Endodermal cell (in vitro differentiated cells): ENCODE measurements at regions not wholly inside any gene's neighbourhood (a gene's known extent, or its start where the extent isn't known, plus 50 kb on each side); places are given as distances from the start of the nearest gene placed in this dataset.

Experiments
- DNase-seq: peaks from one replicate; pipeline ENCODE4 v3.0.0-alpha.2; 2017
- H3K27ac ChIP-seq: 2 replicates; pipeline ENCODE4 v1.5.1; 2013; ENCODE audit warnings: mild to moderate bottlenecking, low read depth, low read length, moderate library complexity
- H3K27me3 ChIP-seq: 2 replicates; pipeline ENCODE4 v1.6.1; 2013; ENCODE audit warnings: mild to moderate bottlenecking, low read length, moderate library complexity; ENCODE audit not compliant: insufficient read depth, control insufficient read depth, poor library complexity, severe bottlenecking
- H3K36me3 ChIP-seq: 2 replicates; pipeline ENCODE4 v1.7.0; 2013; ENCODE audit warnings: mild to moderate bottlenecking, low read length, moderate library complexity; ENCODE audit not compliant: control insufficient read depth, insufficient read depth
- H3K4me1 ChIP-seq: one replicate; pipeline ENCODE4 v1.7.0; 2013; ENCODE audit warnings: low read length; ENCODE audit not compliant: control insufficient read depth, insufficient read depth
- H3K4me3 ChIP-seq: 2 replicates; pipeline ENCODE4 v1.5.1; 2013; ENCODE audit warnings: mild to moderate bottlenecking, low read length, moderate library complexity
- H3K9ac ChIP-seq: 2 replicates; pipeline ENCODE4 v1.6.1; 2013; ENCODE audit warnings: mild to moderate bottlenecking, low read length, moderate library complexity; ENCODE audit not compliant: poor library complexity, severe bottlenecking; ENCODE audit errors: extremely low read depth
- H3K9me3 ChIP-seq: 2 replicates; pipeline ENCODE4 v1.6.1; 2013; ENCODE audit warnings: mild to moderate bottlenecking, low read length, moderate library complexity; ENCODE audit not compliant: control insufficient read depth
- H3K27ac Mint-ChIP-seq: 2 replicates; pipeline ENCODE4 v1.8.0; 2020; ENCODE audit warnings: mixed read lengths
- H3K27me3 Mint-ChIP-seq: 2 replicates; pipeline ENCODE4 v1.8.0; 2021; ENCODE audit warnings: mild to moderate bottlenecking, mixed read lengths; ENCODE audit not compliant: insufficient read depth
- H3K36me3 Mint-ChIP-seq: 2 replicates; pipeline ENCODE4 v1.8.0; 2020; ENCODE audit warnings: low read depth, mixed read lengths
- H3K4me1 Mint-ChIP-seq: 2 replicates; pipeline ENCODE4 v1.8.0; 2020; ENCODE audit warnings: mixed read lengths
- H3K4me3 Mint-ChIP-seq: 2 replicates; pipeline ENCODE4 v1.8.0; 2020; ENCODE audit warnings: mild to moderate bottlenecking, moderate library complexity, mixed read lengths
- H3K9me3 Mint-ChIP-seq: 2 replicates; pipeline ENCODE4 v1.8.0; 2020; ENCODE audit warnings: mild to moderate bottlenecking, mixed read lengths
- CTCF ChIP-seq: fragments of 200-600 bp; sonication (generic); conservative IDR thresholded peaks from 2 replicates; pipeline ENCODE4 v1.5.0; 2021; ENCODE audit warnings: antibody characterized with exemption, mild to moderate bottlenecking
- WGBS, 2 experiments: methylation state at CpG; one replicate each; pipeline versions ENCODE4 v1.1.5 to v1.1.7; 2013; ENCODE audit warnings: missing lambda C conversion rate in 2 of 2, mixed read lengths in 1 of 2; ENCODE audit not compliant: insufficient coverage in 1 of 2, insufficient read length in 1 of 2; 5-methylcytosine and 5-hydroxymethylcytosine counted together

DNA sequence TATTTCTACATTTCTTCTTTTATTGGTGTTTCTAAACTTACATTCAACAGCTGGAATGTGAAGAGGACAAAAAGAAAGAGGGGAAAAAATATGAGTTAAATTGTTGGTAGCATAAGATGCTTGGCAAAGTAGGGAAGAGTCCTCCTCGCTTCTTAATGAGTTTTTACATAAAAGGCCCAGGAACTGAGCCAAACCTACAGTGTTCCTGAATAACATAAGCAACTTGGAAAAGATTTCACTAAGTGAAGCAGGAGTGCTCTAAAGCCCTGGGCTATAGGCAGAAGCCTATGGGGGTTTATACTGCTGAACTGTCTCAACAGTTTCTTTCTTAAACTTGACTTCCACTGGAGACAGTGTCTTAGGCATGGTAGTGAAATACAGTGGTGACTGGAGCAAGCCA is 115.0 kb upstream of the USP25 start:
- peaks cover 5% of the 10 kb centered on the region for H3K4me1 Mint-ChIP-seq
- Histone ChIP-seq H3K27ac (no peak overlapping the region), H3K4me1 (peaks cover 4% of the 10 kb centered on the region), H3K27me3 (no peaks in the 10 kb centered on the region), H3K4me3 (no peak overlapping the region), H3K9ac (no peak overlapping the region), H3K9me3 (peaks cover 24% of the 10 kb centered on the region), H3K36me3 (no peaks in the 10 kb centered on the region)
- no peak for DNase-seq
- H3K9me3 Mint-ChIP-seq: peaks cover 17% of the 10 kb centered on the region
- TF ChIP-seq CTCF: no peak
- no peak overlapping the region for H3K27ac Mint-ChIP-seq
- 85 to 100% methylated on average over 1 of the region's 1 CpG for WGBS, 2 experiments
- no peaks in the 10 kb centered on the region for H3K27me3 Mint-ChIP-seq
- no peak overlapping the region for H3K4me3 Mint-ChIP-seq
- no peaks in the 10 kb centered on the region for H3K36me3 Mint-ChIP-seq

- no peaks in the 10 kb centered on the region for H3K36me3 ChIP-seq
- Mint-ChIP-seq H3K4me1 (peaks cover 5% of the 10 kb centered on the region), H3K27me3 (no peaks in the 10 kb centered on the region), H3K27ac (no peak overlapping the region), H3K36me3 (no peaks in the 10 kb centered on the region), H3K9me3 (peaks cover 8% of the 10 kb centered on the region), H3K4me3 (no peak overlapping the region)
- no peak for DNase-seq
- no peak overlapping the region for H3K4me3 ChIP-seq
- H3K9me3 ChIP-seq: peaks cover 11% of the 10 kb centered on the region
- TF ChIP-seq CTCF: no peak
- no peaks in the 10 kb centered on the region for H3K27me3 ChIP-seq
- no peak overlapping the region for H3K9ac ChIP-seq
- H3K4me1 ChIP-seq: peaks cover 4% of the 10 kb centered on the region
- 87 to 89% methylated on average over 1 to 2 of the region's 2 CpGs for WGBS, 2 experiments
- H3K27ac ChIP-seq: no peak overlapping the region
These were observed 112.8 kb upstream of the USP25 start for GRCh38 chr21:15616864-15617574.

GRCh38 chr21:15617964-15618363 is 111.8 kb upstream of the USP25 start:
- TF ChIP-seq CTCF: no peak
- Histone ChIP-seq H3K36me3 (no peaks in the 10 kb centered on the region), H3K27me3 (no peaks in the 10 kb centered on the region), H3K4me3 (no peak overlapping the region), H3K9ac (no peak overlapping the region), H3K4me1 (peaks cover 4% of the 10 kb centered on the region), H3K27ac (no peak overlapping the region), H3K9me3 (peaks cover 2% of the 10 kb centered on the region)
- WGBS, 2 experiments: 68 to 100% methylated on average over 1 to 3 of the region's 3 CpGs
- no peak for DNase-seq
- peaks cover 5% of the 10 kb centered on the region for H3K4me1 Mint-ChIP-seq
- H3K27me3 Mint-ChIP-seq: no peaks in the 10 kb centered on the region
- H3K27ac Mint-ChIP-seq: no peak overlapping the region
- H3K36me3 Mint-ChIP-seq: no peaks in the 10 kb centered on the region
- H3K9me3 Mint-ChIP-seq: no peaks in the 10 kb centered on the region
- no peak overlapping the region for H3K4me3 Mint-ChIP-seq
